MM.1S (cell line): ENCODE measurements at regions not wholly inside any gene's neighbourhood (a gene's known extent, or its start where the extent isn't known, plus 50 kb on each side); places are given as distances from the start of the nearest gene placed in this dataset.

Source experiments
- EZH2 ChIP-seq: fragments of 300-600 bp; sonication (generic); optimal IDR thresholded peaks from 2 replicates; pipeline ENCODE3; 2017; ENCODE audit warnings: low read depth, mild to moderate bottlenecking, antibody characterized with exemption, low read length, mixed read lengths
- EZH2phosphoT487 ChIP-seq: fragments of 300-600 bp; sonication (generic); IDR thresholded peaks from 2 replicates; pipeline ENCODE4 v1.6.1; 2018; ENCODE audit warnings: antibody characterized with exemption, low read length
- TF ChIP-seq, protein P1 (sequence below): fragments of 300-600 bp; sonication (generic); IDR thresholded peaks from 2 replicates; pipeline ENCODE4 v1.5.1; 2016; ENCODE audit warnings: antibody characterized with exemption, low read length, mixed read lengths

DNA sequence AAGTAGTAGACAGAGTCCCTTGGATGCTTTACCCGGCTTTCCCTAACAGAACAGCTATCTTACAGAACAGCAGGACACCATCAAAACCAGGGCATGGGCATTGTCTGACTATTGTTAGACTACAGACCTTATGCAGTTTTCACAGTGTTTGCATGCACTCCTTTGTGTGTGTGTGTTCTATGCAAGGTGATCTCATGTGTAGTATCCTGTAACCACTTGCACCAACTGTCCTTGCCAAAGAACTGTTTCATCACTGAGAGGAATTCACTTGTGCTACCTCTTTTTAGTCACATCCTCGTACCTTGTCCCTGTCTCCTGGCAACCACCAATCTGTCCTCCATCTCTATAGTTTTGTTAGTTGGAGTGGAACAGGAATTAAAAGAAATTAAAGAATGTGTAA, 183.6 kb upstream of the PZP start:
- TF ChIP-seq, protein P1, sequence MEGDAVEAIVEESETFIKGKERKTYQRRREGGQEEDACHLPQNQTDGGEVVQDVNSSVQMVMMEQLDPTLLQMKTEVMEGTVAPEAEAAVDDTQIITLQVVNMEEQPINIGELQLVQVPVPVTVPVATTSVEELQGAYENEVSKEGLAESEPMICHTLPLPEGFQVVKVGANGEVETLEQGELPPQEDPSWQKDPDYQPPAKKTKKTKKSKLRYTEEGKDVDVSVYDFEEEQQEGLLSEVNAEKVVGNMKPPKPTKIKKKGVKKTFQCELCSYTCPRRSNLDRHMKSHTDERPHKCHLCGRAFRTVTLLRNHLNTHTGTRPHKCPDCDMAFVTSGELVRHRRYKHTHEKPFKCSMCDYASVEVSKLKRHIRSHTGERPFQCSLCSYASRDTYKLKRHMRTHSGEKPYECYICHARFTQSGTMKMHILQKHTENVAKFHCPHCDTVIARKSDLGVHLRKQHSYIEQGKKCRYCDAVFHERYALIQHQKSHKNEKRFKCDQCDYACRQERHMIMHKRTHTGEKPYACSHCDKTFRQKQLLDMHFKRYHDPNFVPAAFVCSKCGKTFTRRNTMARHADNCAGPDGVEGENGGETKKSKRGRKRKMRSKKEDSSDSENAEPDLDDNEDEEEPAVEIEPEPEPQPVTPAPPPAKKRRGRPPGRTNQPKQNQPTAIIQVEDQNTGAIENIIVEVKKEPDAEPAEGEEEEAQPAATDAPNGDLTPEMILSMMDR: no peak
- TF ChIP-seq EZH2phosphoT487 (no peak), EZH2 (no peak)
